HG02938 (cell line): ENCODE measurements at regions not wholly inside any gene's neighbourhood (a gene's known extent, or its start where the extent isn't known, plus 50 kb on each side); places are given as distances from the start of the nearest gene placed in this dataset.
"Not testable (repeated sequence)": the region's sequence is repeated elsewhere in the genome, so short reads cannot be mapped to it uniquely, and the experiment has no call there.

Source experiments
- ATAC-seq: cut with Tn5 transposase; IDR thresholded peaks from one replicate; pipeline ENCODE4 v1.9.1; 2021; ENCODE audit warnings: mild to moderate bottlenecking, moderate library complexity; ENCODE audit not compliant: unreplicated experiment

DNA sequence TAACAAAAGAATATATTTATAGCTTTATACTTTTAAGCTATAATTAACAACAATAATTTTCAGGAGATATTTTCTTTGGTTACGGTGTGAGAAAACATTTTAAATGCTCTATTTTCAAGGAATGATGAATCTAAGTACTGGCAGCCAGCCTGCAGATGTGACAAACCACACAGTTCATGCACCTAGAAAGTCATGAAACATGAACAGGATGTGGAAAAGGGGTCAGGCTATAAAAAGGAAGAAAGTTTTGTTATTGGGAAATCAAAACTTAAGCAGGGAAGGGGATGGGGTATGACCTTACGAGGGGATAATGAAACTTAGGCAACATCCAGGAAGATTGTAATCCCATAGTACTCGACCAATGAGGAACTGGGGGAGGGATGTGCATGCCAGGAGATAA is 508.7 kb upstream of the GRAMD2B start:
- ATAC-seq: no peak

DNA sequence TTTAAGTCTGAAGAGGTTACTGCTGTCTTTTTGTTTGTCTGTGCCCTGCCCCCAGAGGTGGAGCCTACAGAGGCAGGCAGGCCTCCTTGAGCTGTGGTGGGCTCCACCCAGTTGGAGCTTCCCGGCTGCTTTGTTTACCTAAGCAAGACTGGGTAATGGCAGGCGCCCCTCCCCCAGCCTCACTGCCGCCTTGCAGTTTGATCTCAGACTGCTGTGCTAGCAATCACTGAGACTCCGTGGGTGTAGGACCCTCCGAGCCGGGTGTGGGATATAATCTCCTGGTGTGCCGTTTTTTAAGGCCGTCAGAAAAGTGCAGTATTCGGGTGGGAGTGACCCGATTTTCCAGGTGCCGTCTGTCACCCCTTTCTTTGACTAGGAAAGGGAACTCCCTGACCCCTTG is 499.3 kb upstream of the GRAMD2B start:
- not testable (repeated sequence) for ATAC-seq

DNA sequence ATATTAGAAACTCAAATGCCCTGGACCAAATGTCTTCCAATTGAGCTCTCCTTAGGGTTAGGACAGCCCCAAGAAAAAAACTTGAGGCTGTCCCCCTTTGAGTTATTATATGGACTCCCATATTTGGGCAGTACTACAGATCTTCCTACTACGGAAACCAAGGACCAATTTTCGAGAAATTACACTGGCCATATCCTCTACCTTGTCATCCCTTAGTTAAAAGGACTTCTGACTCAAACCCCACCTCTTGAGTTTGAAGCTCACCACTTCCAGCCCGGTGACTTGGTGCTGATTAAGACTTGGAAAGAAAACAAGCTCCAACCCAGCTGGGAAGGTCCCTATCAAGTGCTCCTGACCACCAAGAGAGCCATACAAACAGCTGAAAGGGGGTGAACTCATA is 497.0 kb upstream of the GRAMD2B start:
- ATAC-seq: no peak

DNA sequence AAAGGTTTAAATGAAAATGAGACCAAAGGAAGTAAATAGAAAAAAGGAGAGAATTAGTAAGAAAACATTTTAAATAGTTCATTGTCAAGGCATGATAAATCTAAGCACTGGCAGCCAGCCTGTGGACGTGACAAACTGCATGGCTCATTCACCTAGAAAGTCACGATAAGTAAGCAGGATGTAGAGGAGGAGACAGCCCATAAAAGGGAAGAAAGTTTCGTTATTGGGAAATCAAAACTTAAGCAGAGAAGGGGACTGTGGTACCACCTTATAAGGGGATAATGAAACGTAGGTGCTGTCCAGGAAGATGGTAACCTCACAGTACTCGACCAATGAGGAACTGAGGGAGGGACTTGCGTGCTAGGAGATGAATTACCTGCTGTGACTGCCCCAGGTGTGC is 494.5 kb upstream of the GRAMD2B start:
- no peak for ATAC-seq

DNA sequence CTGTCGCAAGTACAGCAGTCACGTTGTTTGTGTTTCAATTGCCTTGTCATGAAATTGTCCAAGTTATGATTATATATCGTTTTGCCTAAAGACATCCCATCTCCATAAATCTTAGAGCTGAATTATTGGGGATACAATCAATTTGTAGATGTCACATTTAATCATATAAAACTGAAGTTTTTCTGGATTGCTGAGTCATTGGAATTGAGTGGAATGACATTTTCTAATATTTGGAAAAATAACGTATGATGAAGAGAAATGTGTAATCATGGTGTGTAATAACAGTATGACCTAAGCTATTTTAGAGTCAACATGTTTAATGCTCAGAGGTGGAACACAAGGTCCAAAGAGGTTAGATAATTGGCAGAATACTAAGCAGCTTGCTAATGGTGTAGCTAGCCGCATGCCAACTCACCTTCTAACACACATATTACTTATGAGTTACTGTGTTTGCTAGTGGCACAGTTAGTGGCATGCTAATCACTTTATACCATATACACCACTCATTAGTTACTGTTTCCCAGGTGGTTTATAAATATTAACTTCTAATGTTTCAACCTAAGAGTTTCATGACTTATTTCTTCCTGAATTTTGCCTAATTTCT is 473.1 kb upstream of the GRAMD2B start:
- ATAC-seq: no peak

DNA sequence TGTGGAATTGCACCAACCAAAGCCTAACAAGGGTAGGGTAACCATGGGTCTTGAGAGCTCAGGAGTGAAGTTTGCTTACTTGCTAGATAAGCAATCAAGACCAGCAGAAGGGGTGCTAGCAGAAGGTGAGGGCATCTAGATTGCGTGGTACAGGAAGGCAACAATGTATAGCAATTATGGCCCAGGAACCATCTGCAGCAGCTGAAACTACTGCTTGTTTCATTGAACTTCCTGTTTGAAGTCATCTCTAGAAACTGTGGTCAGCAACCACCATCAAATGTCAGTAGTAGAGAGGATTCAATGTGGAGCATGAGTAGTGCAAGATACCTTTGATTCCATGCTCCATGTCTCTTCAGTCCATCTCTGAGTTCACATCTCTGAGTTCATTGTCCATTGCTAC is 462.1 kb upstream of the GRAMD2B start:
- peak; percentile 100 for ATAC-seq

DNA sequence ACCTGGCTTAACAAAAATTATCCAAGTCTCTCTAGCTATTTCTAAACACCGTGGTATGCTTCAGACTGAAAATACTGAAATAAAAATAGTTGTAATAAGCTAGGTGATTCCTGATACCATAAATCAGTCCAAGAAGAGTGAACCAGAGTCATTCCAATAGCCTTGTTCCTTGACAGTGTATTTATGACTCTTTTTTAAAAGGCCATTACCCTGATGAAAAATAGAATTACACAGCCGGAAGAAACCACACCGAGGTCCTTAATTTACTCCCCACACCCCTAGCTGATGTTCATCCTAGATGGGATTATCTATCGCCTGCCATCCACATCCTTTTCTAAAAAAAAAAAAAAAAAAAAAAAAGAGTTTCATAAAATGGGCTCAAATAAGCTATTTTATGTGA is 457.6 kb upstream of the GRAMD2B start:
- no peak for ATAC-seq

DNA sequence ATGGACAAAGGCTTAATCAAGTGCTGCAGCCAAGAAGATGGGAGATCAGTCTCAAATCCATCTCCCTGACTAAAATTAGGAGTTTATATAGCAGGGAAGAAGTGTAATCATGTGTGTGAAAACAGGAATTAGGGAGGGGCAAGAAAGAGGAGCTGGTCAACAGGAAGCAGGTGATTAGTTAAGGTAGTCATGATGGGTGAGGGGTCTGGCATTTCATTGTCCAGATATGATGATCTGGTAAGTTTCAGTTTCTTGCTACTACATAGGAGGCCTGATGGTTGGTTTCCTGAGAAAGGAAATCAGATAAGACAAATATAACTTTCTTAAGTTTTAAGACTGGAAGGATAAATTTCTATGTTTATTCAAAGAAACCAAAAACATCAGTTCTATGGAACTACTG is 455.6 kb upstream of the GRAMD2B start:
- ATAC-seq: no peak

DNA sequence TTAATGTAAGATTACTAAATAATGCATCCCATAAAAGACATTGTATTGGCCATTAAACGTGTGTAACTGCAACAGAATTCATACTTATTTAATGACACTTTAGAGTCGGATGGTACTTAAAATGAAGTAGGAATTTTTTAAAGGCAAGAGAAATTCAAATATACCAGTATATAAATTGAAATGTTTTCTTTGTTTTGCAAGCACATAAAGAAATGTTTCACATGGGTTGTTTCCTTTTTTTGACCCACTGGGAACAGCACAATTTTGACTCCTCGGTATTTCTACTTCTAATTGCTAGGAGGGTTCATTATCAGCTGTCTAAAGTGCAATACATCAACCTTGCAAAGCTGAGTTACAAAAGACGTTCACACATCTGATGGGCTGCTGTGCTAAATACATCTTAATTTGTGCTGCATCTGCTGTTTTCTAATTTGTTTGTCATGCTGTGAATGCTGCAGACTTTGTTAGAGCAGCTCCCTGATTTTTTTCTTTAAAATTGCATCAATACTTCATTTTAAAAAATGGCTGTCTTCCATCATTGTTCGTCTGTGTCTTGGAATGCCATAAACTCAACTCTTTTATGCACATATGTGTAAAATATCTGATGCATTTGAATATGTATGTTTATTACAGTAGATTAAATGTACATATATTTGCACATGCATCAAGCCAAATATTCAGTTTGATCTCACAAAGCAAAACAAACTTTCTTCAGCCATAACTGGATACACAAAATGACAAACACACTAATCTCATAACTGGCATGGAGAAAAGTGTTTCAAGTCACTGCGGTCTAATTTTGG is 454.0 kb upstream of the GRAMD2B start:
- no peak for ATAC-seq

DNA sequence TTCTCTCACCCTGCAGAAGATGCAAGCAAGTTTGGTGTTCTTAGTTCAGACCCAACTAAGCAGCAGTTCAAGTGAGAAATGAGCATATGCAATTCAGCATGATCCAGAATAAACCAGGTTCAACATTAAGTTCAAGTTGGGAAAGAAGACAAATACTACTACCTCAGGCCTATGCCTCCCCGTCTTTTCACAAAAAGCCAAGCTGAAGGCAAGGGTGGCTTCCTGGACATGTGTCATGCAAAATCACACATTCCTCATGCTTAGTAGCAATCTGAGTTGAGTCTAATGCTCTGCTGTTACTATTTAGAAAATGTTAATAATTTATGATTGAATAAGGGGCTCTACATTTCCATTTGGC is 453.4 kb upstream of the GRAMD2B start:
- no peak for ATAC-seq

DNA sequence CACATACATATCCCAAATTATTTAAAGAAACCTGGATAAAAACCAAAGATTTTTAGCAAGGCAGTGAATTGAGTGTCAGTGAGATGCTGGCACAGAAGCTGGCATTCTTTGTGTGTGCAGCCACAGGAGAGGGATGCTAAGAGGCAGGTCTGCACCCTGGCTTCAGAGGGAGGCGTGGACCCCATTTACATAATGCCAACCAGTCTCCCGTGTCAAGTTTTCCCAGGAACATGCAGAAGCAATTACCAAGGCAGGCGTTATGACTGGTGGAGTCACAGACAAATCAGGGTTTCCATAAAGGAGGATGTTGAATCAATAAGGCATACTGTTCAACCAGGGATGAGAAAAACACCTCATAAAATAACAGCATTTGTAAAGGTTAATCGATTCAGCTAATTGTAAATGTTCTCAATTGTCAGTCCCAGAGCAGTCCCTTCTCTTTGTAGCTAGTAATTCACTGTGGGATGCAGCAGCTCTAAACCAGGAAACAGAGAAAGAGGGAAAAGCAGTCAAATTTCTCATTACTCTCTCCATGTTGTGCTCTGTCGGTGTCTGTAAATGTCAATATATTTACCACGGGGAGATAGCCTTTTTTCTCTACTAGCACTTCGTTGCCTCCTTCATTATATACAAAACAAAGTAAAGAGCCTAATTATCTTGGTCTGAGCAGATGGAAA is 452.4 kb upstream of the GRAMD2B start:
- ATAC-seq: no peak

DNA sequence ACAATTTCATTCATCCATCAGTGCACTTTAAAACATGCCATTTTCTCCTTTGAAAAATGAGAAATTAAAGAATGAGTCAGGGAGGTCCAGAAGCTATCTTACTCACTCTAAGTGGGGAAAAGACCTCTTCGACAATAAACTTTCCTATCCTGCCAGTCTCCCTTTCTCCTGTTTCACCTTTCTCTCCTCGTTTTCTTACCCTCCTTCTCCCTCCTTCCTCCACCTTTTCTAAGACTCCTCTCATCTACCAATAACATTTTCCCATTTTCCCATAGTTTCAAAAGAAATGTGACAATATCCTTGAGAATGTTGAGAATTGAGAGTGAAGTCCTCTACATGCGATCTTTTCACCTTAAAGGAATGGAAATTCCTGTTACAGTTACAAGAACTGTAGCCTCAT is 450.5 kb upstream of the GRAMD2B start:
- ATAC-seq: no peak

DNA sequence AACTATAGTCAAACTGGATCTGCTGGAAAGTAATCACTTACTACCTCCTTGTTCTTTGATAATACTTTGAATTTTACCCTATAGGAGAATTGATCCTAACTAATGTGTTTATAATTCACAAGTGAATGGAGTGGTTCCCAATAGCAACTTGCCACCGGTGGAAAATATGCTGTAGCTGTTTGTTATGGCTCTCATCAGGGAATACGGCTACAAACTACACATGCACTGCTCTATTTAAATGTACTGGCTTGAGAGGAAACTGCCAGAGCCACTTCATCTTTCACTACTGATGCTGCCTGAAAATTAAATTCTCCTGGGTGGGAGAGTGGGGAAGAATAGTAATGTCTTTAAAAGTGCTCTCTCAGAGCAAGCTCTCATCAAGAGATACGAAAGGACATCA is 448.5 kb upstream of the GRAMD2B start:
- no peak for ATAC-seq

DNA sequence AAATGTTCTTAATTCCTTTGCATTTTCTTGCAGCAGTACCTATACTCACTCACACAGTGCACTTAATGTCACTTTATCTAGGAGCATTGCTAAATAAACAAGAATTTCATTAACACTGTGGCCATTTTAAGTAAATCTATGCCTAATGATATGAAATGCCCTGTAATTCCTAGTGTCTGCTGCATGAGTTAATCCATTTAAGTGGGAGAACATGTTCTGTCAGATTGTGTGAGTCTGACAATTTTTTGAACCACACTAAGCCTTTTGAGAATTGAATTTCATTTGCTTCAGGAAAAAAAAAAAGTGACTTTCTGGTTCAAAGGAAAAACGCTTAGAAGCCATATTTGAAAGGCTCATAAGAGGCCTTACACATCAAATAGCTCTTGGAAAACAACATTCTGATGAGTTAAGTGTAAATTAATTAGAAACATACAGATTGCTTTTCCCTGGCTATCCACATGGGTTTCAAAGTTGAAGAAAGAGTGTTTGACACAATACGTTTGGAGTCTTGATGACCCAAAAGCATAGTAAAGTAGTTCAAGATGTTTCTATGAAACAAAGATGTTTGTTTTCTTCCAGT is 446.7 kb upstream of the GRAMD2B start:
- no peak for ATAC-seq

DNA sequence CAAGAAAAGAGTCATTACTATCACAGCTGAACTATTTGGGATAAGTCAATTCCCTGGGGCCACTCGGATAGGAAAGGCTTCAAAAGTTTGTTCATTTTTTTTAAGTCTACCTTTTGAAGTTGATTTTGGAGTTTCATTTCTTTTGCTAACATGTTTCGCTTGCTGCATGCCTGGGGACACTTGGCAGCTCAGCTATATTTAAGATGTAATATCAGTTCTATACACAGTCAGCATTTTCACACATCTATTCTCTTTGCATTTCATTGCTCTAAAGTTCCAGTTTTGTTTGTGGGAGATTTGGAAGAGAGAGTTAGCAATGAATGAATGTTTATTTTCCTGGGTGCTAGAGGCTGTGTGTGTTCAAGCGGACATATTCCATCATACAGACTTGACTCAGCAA is 445.2 kb upstream of the GRAMD2B start:
- ATAC-seq: no peak

DNA sequence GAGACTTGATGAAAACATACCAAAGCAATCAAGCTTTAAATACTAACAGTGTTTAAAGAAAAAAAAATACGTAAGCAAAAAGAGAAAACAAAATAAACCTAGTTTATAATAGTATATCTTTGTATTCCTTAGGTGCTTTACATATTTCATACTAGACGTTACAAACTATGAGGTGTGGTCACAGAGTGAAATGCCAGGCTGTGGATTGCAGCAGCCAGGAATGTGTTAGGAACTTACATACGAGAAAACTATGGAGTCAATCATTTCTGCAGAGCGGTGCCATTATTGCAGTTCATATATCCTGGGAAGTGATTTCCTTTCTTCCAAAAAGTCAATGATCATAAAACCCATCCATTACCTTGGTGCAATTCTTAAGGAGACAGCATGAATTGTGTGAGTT is 443.6 kb upstream of the GRAMD2B start:
- ATAC-seq: no peak

DNA sequence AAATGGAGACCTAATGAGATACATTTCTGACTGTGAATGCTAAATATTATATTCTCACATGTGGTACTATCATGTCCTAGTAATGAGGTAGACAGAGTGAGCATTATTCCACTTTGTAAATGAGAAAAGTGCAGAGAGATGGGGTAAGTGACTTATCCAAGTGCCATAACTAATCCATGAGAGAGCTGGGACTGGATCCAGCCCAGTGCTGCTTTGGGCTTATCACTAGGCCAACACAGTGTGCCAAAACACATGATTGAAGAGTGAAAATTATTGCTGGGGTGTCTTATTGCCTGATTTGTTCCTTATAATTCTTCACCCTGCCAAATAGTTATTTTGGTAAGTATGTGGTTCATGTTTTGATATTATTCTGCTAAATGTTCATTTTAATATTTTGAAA is 442.2 kb upstream of the GRAMD2B start:
- ATAC-seq: no peak

DNA sequence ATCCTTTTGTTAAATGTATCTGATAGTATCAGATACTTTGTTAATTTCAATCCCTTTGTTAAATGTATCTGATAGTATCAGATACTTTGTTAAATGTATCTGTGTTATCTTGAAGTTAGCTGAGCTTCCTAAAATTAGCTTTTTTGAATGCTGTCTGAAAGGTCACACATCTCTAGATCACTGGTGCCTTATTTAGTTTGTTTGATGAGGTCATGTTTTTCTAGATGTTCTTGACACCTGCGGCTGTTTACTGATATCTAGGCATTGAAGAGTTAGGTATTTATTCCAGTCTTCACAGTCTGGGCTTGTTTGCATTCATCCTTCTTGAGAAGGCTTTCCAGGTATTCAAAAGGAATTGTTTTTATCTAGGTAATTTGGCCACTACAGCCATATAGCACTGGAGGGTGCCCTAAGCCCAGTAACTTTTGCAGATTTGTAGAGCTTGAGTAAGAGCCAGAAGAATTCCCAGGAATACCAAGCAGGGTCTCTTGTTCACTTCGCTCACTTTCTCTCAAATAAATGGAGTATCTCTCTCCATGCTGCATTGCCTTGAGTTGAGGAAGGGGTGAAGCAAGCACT is 435.4 kb upstream of the GRAMD2B start:
- no peak for ATAC-seq

DNA sequence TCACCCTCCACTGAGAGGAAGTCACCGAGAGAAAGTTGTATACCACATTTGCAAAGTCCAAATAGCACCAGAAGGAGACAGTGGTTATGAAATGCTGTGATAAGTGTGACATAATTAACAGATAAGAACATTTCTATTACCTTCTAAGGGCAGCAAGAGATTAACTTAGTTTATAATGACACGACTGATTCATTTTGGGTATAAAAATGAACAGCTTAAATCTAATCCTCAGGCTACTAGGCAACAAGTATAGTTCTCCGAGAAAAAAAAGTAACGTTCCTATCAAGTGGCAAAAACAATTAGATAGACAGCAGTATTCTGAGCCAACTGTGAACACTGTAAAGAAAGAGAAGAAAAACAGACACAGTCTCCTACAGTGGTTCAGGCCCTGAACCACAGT is 431.2 kb upstream of the GRAMD2B start:
- no peak for ATAC-seq

DNA sequence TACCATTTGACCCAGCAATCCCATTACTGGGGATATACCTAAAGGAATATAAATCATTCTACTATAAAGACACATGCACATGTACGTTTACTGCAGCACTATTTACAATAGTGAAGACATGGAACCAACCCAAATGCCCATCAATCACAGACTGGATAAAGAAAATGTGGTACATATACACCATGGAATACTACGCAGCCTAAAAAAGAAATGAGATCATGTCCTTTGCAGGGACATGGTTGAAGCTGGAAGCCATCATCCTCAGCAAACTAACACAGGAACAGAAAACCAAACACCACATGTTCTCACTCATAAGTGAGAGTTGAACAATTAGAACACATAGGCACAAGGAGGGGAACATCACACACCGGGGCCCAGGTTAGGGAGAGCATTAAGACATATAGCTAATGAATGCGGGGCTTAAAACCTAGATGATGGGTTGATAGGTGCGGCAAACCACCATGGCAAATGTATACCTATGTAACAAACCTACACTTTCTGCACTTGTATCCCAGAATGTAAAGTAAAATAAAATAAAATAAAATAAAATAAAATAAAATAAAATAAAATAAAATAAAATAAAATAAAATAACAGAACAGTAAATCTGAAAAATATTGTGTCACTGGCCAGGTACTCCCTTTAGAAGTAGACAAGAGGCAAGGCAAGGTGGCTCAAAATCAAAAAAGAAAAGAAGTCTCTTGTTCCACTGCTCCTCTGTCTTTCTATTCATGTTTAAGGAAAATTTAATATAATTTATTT is 423.8 kb upstream of the GRAMD2B start:
- not testable (repeated sequence) for ATAC-seq

DNA sequence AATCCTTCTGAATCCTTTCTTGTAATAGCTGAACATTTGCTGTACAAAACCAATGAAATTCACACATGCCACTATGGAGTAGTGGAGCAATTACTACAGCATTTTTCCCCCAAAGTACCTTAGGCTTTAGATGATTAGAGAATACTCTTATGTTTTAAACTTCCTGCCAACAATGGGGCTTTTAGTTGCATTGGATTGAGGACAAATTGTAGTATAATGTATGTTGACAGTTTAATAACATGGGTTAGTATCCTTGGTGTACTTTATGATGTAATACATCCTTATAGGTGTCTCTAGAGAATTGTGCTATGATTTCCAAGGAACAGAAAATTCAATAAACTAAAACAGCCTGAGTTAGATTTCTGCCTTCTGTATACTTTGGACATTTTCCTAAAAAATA is 422.7 kb upstream of the GRAMD2B start:
- no peak for ATAC-seq
